Body of pancreas (tissue), 4 donors: ENCODE measurements at regions not wholly inside any gene's neighbourhood (a gene's known extent, or its start where the extent isn't known, plus 50 kb on each side); places are given as distances from the start of the nearest gene placed in this dataset.

Experiments used
- CTCF ChIP-seq, 7 experiments: fragments of 450-650 bp in 4 of 7; fragments of 200-600 bp in 3 of 7; sonication (generic) in 3 of 7; IDR thresholded peaks; one replicate each; pipeline ENCODE4 v1.5.1; 2016 to 2019; ENCODE audit warnings: antibody characterized with exemption in 7 of 7
- POLR2A ChIP-seq, 3 donors: fragments of 450-650 bp; IDR thresholded peaks; one replicate each; pipeline ENCODE4 v1.6.1; 2016; ENCODE audit warnings: antibody characterized with exemption in 3 of 3, mild to moderate bottlenecking in 2 of 3

- TF ChIP-seq CTCF (IDR thresholded peaks at IDR 0.05) = no peak
- no peak for TF ChIP-seq POLR2A (IDR thresholded peaks at IDR 0.05)
These were observed 783.6 kb downstream of the PDCD6IP start for GRCh38 chr3:34582055-34582454.
